GM21576 (cell line): ENCODE measurements at regions not wholly inside any gene's neighbourhood (a gene's known extent, or its start where the extent isn't known, plus 50 kb on each side); places are given as distances from the start of the nearest gene placed in this dataset.
"Not testable (repeated sequence)": the region's sequence is repeated elsewhere in the genome, so short reads cannot be mapped to it uniquely, and the experiment has no call there.

Experiments
- ATAC-seq: cut with Tn5 transposase; IDR thresholded peaks from one replicate; pipeline ENCODE4 v1.9.1; 2021; ENCODE audit warnings: mild to moderate bottlenecking, moderate library complexity; ENCODE audit not compliant: unreplicated experiment

GRCh38 chr2:47653902-47654789, 83.4 kb upstream of the KCNK12 start:
- no peak for ATAC-seq

- no peak for ATAC-seq
Measured at GRCh38 chr2:47653036-47653435, 82.3 kb upstream of the KCNK12 start.

GRCh38 chr2:47652061-47652690, 81.4 kb upstream of the KCNK12 start:
- ATAC-seq: no peak

- ATAC-seq: no peak
Measured at GRCh38 chr2:47651296-47651695, 80.5 kb upstream of the KCNK12 start.

- no peak for ATAC-seq
Measured at GRCh38 chr2:47650001-47650535, 79.3 kb upstream of the KCNK12 start.

GRCh38 chr2:47645246-47645645, 74.5 kb upstream of the KCNK12 start:
- ATAC-seq: no peak

GRCh38 chr2:47644351-47644750, 73.6 kb upstream of the KCNK12 start:
- no peak for ATAC-seq

- ATAC-seq: no peak
Measured at GRCh38 chr2:47641366-47641765, 70.6 kb upstream of the KCNK12 start.

GRCh38 chr2:47640356-47640755, 69.6 kb upstream of the KCNK12 start:
- ATAC-seq: no peak

- ATAC-seq: no peak
Measured at GRCh38 chr2:47639467-47639866, 68.7 kb upstream of the KCNK12 start.

GRCh38 chr2:47638430-47638829, 67.6 kb upstream of the KCNK12 start:
- no peak for ATAC-seq

- no peak for ATAC-seq
Measured at GRCh38 chr2:47636596-47637264, 65.9 kb upstream of the KCNK12 start.

GRCh38 chr2:47636176-47636575, 65.4 kb upstream of the KCNK12 start:
- ATAC-seq: no peak

GRCh38 chr2:47632754-47633153, 62.0 kb upstream of the KCNK12 start:
- ATAC-seq: no peak

GRCh38 chr2:47631792-47632398, 61.1 kb upstream of the KCNK12 start:
- ATAC-seq: no peak

- no peak for ATAC-seq
Measured at GRCh38 chr2:47631306-47631705, 60.5 kb upstream of the KCNK12 start.

- ATAC-seq: no peak
Measured at GRCh38 chr2:47629501-47630460, 59.0 kb upstream of the KCNK12 start.

GRCh38 chr2:47628904-47629303, 58.1 kb upstream of the KCNK12 start:
- ATAC-seq: no peak

- ATAC-seq: no peak
Measured at GRCh38 chr2:47626664-47627063, 55.9 kb upstream of the KCNK12 start.

- ATAC-seq: not testable (repeated sequence)
Measured at GRCh38 chr2:47623140-47623539, 52.4 kb upstream of the KCNK12 start.
